Endometrial microvascular endothelial cells (primary cell): ENCODE measurements at regions not wholly inside any gene's neighbourhood (a gene's known extent, or its start where the extent isn't known, plus 50 kb on each side); places are given as distances from the start of the nearest gene placed in this dataset.

Experiments
- in situ Hi-C: cut with HindIII; loops from 2 replicates; pipeline ENCODE4 v1.10.0; 2017; ENCODE audit warnings: low sequenced_read_pairs, low pct_unique_long_range_greater_than_20kb; ENCODE audit errors: inconsistent ontology term

- in situ Hi-C loops: no loop called here
These were observed 367.7 kb upstream of the SHH start for GRCh38 chr7:156179872-156180390.

DNA sequence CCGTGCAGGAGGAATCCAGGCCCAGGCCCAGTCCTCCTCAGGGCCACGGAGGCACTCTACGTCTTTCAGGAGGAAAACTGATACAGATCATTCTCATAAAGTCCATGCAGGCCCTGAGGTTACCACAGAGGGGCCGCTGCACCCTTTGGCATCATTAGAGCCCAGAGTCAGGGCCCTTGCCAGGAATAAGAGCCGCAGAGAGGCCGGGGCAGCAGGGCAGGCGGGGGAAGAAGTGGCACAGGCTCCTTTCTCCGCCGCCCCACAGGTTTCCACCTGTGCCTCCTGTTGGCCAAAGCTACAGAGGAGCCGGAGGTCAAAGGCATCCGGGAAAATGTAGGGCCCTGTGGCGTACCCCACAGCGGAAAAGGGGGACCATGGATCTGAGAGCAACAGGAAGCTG, 366.6 kb upstream of the SHH start:
- in situ Hi-C loops: no loop called here

- in situ Hi-C loops: no loop called here
These were observed 366.0 kb upstream of the SHH start for GRCh38 chr7:156178214-156178613.

DNA sequence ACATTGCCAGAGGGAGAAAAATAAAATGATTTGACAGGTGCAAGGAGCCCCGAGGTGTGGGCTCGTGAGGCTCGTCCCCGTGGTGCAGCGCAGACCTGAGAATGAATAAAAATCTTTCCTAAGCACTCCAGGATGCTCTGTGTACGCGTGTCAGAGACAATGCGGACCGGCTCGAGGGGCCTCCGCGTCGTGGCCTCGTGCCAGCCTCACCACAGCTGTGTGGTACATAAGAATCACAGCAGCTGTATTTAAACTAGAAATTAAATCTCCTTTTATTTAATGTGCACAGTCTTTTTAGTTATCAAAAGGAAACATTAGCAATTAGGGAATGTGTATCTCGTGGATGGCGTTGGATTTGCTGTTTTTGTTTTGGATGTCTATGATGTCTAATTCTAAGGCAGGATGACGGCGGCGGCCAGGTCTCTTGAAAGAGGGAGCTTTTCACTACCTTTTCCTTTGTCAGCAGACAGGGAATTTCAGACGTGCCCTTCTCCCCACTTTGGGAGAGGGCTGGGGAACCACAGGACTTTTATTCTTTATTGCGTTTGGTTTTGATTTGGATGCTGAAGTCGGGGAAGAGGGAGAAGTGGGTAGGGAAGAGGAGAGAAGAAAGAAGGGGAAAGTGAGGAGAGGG, 365.3 kb upstream of the SHH start:
- in situ Hi-C loops: no loop called here

DNA sequence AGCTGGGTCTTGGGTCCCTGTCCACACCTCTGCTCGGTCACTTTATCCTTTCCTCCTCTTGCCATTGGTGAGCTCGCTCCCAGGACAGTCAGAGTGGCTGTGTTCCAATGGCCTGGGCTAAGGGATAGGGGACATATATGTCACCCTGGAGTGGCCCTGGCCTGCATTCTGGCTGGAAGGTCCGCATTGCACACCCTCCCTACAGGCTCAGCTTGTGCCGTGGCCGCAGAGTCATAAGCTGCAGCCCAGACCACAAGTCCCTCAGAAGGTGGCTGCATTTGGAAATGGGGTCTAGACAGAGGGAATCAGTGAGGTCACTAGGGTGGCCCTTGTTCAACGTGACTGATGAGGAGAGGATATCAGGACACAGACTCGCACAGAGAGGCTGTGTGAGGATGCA, 363.8 kb upstream of the SHH start:
- in situ Hi-C loops: no loop called here

DNA sequence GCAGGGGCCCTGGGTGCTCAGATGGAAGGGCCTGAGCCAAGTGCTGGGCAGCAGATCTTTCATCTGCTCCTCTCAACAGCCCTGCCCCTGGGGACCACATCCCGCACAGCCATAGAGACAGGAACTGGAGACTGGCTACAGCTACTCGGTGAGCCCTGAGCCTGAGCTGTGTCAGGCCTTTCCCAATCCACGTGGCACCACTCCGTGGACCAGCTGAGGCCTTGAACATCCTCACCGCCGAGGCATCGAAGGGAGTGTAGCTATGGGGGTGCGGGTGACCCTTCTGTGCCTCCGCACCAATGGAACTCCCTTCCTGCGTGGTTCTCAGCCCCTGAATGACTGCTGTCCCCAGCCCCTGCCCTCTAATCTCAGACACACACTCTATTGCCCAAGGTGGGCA, 362.7 kb upstream of the SHH start:
- in situ Hi-C loops: no loop called here

GRCh38 chr7:156174428-156174827, 362.2 kb upstream of the SHH start:
- in situ Hi-C loops: no loop called here

GRCh38 chr7:156173748-156174353, 361.6 kb upstream of the SHH start:
- in situ Hi-C loops: no loop called here

- in situ Hi-C loops: no loop called here
These were observed 361.1 kb upstream of the SHH start for GRCh38 chr7:156173346-156173745.

DNA sequence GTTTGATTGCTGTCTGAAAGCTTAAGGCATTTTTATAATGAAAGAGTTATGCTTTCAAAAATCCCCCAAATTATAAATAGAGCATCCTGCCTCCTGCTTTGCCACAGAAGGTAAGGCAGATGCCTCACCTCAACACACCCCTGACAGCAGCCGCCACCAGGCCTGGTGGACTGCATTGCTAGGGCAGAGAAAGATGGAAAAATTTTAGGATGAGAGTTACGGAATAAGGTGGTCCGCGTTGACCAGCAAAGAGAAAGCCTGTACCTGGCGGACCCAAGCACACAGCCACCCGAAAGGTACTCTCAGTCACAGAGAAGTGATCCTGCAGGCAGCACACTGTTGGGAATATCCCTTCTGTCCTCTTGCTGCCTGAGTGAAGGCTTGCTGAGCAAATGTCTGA, 360.4 kb upstream of the SHH start:
- in situ Hi-C loops: no loop called here

- in situ Hi-C loops: no loop called here
These were observed 357.5 kb upstream of the SHH start for GRCh38 chr7:156169474-156170370.

- in situ Hi-C loops: no loop called here
These were observed 356.2 kb upstream of the SHH start for GRCh38 chr7:156168434-156168833.

DNA sequence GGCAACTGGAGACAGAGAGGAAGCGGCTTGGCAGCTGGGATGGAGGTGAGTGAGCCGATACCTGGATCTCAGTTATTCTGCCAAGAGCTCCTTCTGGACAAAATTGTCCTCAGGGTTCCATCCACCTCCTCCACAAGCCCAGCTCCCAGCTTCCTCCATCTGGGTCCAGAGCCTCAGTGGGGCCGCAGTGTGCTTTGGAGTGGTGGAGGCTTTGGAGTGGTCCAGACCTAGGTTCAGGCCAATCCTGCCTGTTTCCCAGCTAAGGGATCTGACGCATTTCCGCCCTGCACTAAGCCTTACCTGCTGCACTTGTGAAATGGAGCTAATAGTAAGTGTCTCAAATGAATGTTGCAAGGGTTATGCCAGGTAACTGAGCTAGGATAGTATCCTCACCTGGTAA, 355.7 kb upstream of the SHH start:
- in situ Hi-C loops: no loop called here

DNA sequence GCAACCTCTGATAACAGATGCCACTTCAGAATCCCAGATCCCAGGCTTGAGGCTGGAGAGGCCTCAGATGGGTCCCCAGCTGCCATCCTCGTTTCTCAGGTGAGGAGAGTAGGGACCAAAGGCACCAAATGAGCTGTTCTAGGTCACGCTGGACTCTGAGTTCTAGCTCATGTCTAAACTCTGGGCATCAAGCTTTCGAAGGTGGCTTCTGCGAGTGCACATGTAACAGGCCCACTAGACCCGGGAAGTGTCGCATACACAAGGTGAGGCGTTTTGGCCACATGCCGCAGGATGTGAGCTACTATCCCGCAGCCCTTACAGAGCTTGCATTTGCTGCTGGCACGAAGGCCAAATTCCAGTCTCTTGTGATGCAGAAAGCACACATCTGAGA, 355.1 kb upstream of the SHH start:
- in situ Hi-C loops: no loop called here

GRCh38 chr7:156166692-156167416, 354.6 kb upstream of the SHH start:
- in situ Hi-C loops: no loop called here

GRCh38 chr7:156163747-156164146, 351.5 kb upstream of the SHH start:
- in situ Hi-C loops: no loop called here

- in situ Hi-C loops: no loop called here
These were observed 350.2 kb upstream of the SHH start for GRCh38 chr7:156162451-156162850.

- in situ Hi-C loops: no loop called here
These were observed 348.5 kb upstream of the SHH start for GRCh38 chr7:156160811-156161210.

DNA sequence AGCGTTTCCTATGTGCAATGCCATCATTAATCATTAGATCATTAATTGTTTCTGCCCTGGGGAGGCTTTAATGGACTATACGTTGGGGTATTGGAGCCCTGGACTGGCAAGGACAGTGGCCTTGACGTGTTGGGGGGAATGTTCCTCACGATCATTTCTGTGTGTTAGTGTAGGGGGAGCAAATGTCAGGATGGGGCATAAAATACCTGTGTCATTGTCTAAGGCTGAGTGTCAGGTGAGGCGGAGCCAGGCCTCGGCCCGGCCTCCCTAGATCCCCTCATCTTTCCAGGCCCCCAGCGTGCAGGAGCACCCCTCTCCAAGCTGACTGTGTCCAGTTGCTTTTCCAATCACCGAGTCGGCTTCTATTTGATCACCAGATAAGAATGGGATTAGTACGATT, 346.4 kb upstream of the SHH start:
- in situ Hi-C loops: no loop called here
